ENCODE measurements at regions not wholly inside any gene's neighbourhood (a gene's known extent, or its start where the extent isn't known, plus 50 kb on each side); places are given as distances from the start of the nearest gene placed in this dataset.

GRCh38 chr2:38176619-38177021 lies 100.7 kb upstream of the CYP1B1 start:
- no peak for TF ChIP-seq CTCF (conservative IDR thresholded peaks at IDR 0.05; ENCODE audit: low read length)
- no peak for TF ChIP-seq EZH2phosphoT487 (IDR thresholded peaks at IDR 0.05; ENCODE audit: borderline replicate concordance)

All from Loucy (cell line).